CD4-positive, alpha-beta T cell treated with Interleukin-15 for 1 hour (primary cell): ENCODE measurements at regions not wholly inside any gene's neighbourhood (a gene's known extent, or its start where the extent isn't known, plus 50 kb on each side); places are given as distances from the start of the nearest gene placed in this dataset.
"Not testable (repeated sequence)": the region's sequence is repeated elsewhere in the genome, so short reads cannot be mapped to it uniquely, and the experiment has no call there.

Source experiments
- DNase-seq: peaks from one replicate; pipeline ENCODE4 v3.0.0-alpha.2; 2020

GRCh38 chr1:60703155-60703554, 379.2 kb upstream of the NFIA start:
- DNase-seq, result no peak

GRCh38 chr1:60699325-60699724, 383.0 kb upstream of the NFIA start:
- no peak for DNase-seq

GRCh38 chr1:60697204-60697994, 385.0 kb upstream of the NFIA start:
- DNase-seq, result no peak

- DNase-seq, result no peak
Observed at GRCh38 chr1:60696512-60696911, 385.8 kb upstream of the NFIA start.

- no peak for DNase-seq
Observed at GRCh38 chr1:60695716-60696171, 386.6 kb upstream of the NFIA start.

- no peak for DNase-seq
Observed at GRCh38 chr1:60694980-60695379, 387.4 kb upstream of the NFIA start.

- no peak for DNase-seq
Observed at GRCh38 chr1:60692031-60692430, 390.3 kb upstream of the NFIA start.

- DNase-seq, result not testable (repeated sequence)
Observed at GRCh38 chr1:60688221-60688620, 394.1 kb upstream of the NFIA start.

- no peak for DNase-seq
Observed at GRCh38 chr1:60681095-60681860, 401.1 kb upstream of the NFIA start.

- no peak for DNase-seq
Observed at GRCh38 chr1:60679524-60680375, 402.6 kb upstream of the NFIA start.

- no peak for DNase-seq
Observed at GRCh38 chr1:60678802-60679201, 403.6 kb upstream of the NFIA start.

GRCh38 chr1:60678391-60678790, 404.0 kb upstream of the NFIA start:
- DNase-seq, result no peak

GRCh38 chr1:60672449-60672848, 409.9 kb upstream of the NFIA start:
- DNase-seq, result no peak

- DNase-seq, result no peak
Observed at GRCh38 chr1:60670302-60670701, 412.1 kb upstream of the NFIA start.

GRCh38 chr1:60668585-60668984, 413.8 kb upstream of the NFIA start:
- DNase-seq, result no peak

- no peak for DNase-seq
Observed at GRCh38 chr1:60665311-60665710, 417.1 kb upstream of the NFIA start.

- DNase-seq, result no peak
Observed at GRCh38 chr1:60664086-60664625, 418.2 kb upstream of the NFIA start.

GRCh38 chr1:60662486-60663044, 419.8 kb upstream of the NFIA start:
- no peak for DNase-seq

GRCh38 chr1:60657926-60658325, 424.4 kb upstream of the NFIA start:
- no peak for DNase-seq

- DNase-seq, result no peak
Observed at GRCh38 chr1:60655679-60656355, 426.5 kb upstream of the NFIA start.

GRCh38 chr1:60640033-60640551, 442.3 kb upstream of the NFIA start:
- not testable (repeated sequence) for DNase-seq

GRCh38 chr1:60639287-60639686, 443.1 kb upstream of the NFIA start:
- no peak for DNase-seq
